ENCODE measurements at regions not wholly inside any gene's neighbourhood (a gene's known extent, or its start where the extent isn't known, plus 50 kb on each side); places are given as distances from the start of the nearest gene placed in this dataset.

GRCh38 chr20:23282111-23282510 is 68.5 kb upstream of the NXT1 start:
- intact Hi-C loops (cut with micrococcal nuclease), result no loop called here

- intact Hi-C loops (cut with micrococcal nuclease), result no loop called here
Measured at GRCh38 chr20:23279836-23280235, 70.8 kb upstream of the NXT1 start.

GRCh38 chr20:23278172-23278571 is 72.4 kb upstream of the NXT1 start:
- intact Hi-C loops (cut with micrococcal nuclease), result no loop called here

DNA sequence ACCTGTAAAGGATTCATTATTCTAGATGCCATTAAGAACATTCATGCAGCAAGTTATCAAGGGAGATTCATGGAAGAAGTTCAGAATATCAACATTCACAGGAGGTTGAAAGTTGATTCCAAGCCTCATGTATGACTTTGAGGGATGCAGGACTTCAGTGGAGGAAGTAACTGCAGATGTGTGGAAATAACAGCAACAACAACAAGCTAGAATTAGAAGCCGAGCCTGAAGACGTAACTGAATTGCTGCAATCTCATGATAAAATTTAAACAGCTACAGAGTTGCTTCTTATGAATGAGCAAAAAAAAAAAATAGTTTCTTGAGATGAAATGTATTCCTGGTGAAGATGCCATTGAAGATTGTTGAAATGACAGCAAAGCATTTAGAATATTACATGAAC is 73.3 kb upstream of the NXT1 start:
- intact Hi-C loops (cut with micrococcal nuclease), result no loop called here

DNA sequence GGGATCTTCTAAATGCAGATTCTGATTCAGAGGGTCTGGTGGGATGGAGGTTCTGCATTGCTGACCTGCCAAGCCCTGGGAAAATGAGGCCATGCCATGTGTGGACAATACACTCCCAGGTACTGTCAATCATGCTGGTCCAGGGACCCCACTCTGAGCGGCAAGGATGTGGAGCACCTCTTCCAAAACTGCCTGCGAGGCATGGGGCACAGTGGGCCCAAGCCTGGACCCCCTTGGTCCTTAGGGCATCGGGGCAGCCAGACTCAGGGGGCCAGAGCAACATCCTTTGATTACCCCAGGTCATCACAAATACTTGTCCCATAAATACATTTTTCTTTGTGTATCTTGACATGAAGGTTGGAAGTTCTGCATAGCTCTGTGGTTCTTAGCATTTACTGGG is 76.8 kb upstream of the NXT1 start:
- intact Hi-C loops (cut with micrococcal nuclease), result no loop called here

DNA sequence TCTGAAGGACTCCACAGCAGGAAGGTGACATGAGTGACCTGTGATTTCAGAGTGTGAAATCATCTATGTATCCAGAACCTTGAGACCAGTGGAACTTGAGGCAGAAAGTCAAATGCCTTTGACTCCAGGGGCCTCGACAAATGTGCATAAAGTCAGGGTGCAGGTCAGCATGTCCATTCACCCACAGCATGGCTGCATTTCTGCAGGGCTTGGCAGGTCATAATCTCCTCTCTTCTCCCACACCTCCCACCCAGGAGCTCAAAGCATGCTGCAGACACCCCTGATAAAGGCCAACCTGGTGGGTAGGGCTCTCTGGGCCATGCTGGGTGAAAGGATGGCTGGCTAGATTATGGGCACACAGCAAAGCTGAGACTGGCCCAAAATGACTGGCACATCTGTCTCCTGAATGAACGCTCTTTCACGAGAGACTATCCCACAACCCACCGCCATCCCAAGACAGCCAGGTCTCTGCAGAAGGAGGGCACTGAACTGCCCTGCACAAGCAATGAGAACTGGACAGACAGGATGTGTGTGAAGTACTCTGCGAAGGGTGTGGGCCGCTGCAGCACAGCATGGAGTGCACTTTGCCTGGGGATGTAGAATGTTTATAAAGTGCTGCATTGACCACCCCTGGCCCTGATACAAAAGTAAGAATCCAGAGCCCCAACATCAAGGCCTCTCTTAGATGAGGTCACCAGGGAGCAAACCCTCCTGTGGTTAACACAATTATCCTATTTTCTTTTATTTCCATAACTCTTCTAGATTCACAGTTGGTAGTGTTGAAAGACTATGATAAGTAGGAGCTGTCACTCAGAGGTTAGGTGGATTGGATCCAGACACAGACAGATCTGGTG is 78.2 kb upstream of the NXT1 start:
- intact Hi-C loops (cut with micrococcal nuclease), result no loop called here

DNA sequence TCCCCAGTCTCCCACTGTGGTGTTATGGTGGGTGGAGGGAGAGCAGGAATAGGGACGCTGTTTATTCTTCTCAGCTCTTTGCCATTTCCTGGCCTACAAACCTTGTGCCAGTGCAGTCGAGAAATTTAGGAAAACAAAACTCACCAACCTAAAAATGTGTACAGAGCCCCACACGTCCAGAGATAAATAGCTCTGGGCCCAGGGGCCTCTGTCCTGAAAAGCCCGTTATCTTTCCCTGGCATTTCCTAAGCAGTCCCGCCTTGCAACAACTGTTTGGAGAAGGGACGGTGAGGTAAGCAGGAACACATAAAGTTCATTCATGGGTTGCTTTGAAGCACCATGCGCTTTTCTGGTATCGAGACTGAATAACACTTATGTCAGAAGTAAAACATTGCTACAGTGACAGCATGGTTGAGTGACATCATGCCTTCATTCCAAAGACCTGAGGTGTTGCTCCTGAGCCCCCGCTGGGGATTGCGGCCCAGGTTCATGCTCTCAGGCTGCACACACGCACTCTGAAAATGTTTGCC is 80.1 kb upstream of the NXT1 start:
- intact Hi-C loops (cut with micrococcal nuclease), result no loop called here

- intact Hi-C loops (cut with micrococcal nuclease), result no loop called here
Measured at GRCh38 chr20:23269954-23270353, 80.6 kb upstream of the NXT1 start.

DNA sequence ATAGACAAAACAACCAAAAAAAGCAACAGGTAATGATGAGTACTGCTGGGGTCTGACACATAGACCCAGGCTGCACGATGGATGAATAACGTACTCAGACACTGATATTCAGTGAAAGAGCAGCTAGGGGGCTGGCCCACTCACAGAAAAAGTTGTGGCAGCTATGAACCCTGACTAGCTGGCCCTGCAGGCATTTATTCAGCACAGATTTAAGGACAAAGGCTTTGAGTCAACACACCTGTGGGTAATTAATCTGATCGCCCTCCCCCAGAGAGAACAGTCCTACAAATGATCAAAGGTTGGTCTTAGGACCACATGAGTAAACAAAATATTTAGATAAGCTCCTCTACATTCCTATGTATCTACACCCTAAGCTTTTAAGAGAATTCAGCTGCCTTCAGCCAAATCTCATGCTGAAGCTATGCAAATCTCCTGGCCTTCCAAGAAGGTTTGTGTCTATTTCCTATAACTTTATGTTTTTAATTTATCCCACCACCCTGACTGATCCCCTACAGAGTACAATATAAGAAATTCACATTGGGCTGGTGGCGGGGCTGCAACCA is 81.7 kb upstream of the NXT1 start:
- intact Hi-C loops (cut with micrococcal nuclease), result no loop called here

- intact Hi-C loops (cut with micrococcal nuclease), result no loop called here
Measured at GRCh38 chr20:23267909-23268308, 82.7 kb upstream of the NXT1 start.

DNA sequence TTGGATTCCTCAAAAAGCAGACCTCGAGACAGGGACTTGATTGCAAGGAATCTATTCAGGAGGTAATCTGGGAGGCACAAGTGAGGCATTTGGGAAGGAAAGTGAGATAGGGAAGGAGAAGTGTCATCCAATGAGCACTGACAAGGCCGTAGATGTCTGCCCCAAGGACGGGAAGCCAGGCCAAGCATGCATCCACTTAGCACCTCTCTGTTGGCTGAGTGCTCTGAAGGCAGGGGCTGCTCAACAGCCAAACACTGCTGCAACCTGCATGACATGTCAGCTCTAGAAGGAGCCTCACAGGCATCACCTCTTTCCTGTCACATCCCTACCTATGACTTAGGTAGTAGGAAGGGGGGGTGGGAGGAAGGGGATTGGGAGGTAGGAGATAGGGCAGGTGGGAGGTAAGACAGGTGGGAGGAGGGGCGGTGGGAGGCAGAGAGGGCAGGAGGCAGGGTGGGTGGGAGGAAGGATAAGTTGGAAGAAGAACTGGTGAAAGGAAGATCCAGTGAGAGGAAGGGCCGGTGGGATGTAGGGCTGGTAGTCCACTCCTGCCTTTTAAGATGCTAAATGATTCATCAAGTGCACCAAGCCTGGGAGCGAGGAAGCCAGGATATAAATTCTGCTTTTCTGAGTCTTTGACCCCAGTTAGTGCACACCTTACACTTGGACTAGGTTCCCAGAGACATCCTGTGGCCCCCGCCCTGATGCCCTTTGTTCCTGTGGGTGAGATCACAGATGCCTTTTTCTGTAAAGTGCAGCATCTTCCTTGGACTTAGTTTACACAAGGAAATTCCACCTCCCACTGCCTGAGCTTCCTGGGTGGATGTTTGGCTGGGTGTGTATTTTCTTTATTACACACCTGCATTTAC is 83.8 kb upstream of the NXT1 start:
- intact Hi-C loops (cut with micrococcal nuclease), result no loop called here

- intact Hi-C loops (cut with micrococcal nuclease), result no loop called here
Measured at GRCh38 chr20:23265226-23265625, 85.4 kb upstream of the NXT1 start.

DNA sequence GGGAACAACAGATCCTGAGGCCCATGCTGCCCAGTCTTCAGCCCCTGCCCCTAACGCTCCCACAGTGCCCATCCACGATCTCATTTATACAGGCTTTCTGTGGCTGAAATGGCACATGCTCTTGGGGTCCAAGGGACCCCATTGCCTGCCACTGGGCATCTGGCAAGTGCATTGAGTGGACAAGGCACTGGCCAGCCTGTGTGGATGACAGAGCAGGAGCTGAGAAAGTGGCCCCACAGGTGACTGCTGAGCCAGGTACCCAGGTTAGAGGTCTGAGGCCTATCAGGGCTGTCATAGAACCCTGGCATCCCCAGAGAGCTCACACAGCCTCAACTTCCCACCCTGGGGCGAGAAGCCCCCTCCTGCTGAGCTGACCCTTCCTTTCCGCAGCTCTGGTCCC is 86.0 kb upstream of the NXT1 start:
- intact Hi-C loops (cut with micrococcal nuclease), result no loop called here

- intact Hi-C loops (cut with micrococcal nuclease), result no loop called here
Measured at GRCh38 chr20:23260181-23260840, 90.3 kb upstream of the NXT1 start.

GRCh38 chr20:23258747-23259121 is 91.9 kb upstream of the NXT1 start:
- intact Hi-C loops (cut with micrococcal nuclease), result no loop called here

- intact Hi-C loops (cut with micrococcal nuclease), result no loop called here
Measured at GRCh38 chr20:23257848-23258746, 92.5 kb upstream of the NXT1 start.

GRCh38 chr20:23257106-23257761 is 93.4 kb upstream of the NXT1 start:
- intact Hi-C loops (cut with micrococcal nuclease), result no loop called here

GRCh38 chr20:23255716-23256385 is 94.7 kb upstream of the NXT1 start:
- intact Hi-C loops (cut with micrococcal nuclease), result no loop called here

- intact Hi-C loops (cut with micrococcal nuclease), result no loop called here
Measured at GRCh38 chr20:23255106-23255505, 95.5 kb upstream of the NXT1 start.

Data from T-helper 2 cell treated with Interferon-gamma antibody and Interleukin-4, amounts not matched to agents 100 ng/mL and 5 ng/mL, for 36 hours (primary cell).